ENCODE measurements at regions not wholly inside any gene's neighbourhood (a gene's known extent, or its start where the extent isn't known, plus 50 kb on each side); places are given as distances from the start of the nearest gene placed in this dataset.

GRCh38 chr4:1499465-1499864 lies 93.2 kb upstream of the NKX1-1 start:
- FAIRE-seq = no peak

GRCh38 chr4:1497189-1497801 lies 91.1 kb upstream of the NKX1-1 start:
- no peak for DNase-seq (ENCODE audit: low spot score)
- FAIRE-seq = no peak

More at GRCh38 chr4:1499465-1499864, 93.2 kb upstream of the NKX1-1 start:
- DNase-seq (ENCODE audit: low spot score) = no peak

GRCh38 chr4:1496116-1496642 lies 89.9 kb upstream of the NKX1-1 start:
- FAIRE-seq (no peak), DNase-seq (ENCODE audit: low spot score) (no peak)

- DNase-seq (ENCODE audit: low spot score) (no peak), FAIRE-seq (no peak)
Measured at GRCh38 chr4:1495416-1496115, 89.3 kb upstream of the NKX1-1 start.

- DNase-seq (ENCODE audit: low spot score) = no peak
- no peak for FAIRE-seq
Measured at GRCh38 chr4:1494416-1495315, 88.4 kb upstream of the NKX1-1 start.

- FAIRE-seq (no peak), DNase-seq (ENCODE audit: low spot score) (no peak)
Measured at GRCh38 chr4:1493540-1494287, 87.5 kb upstream of the NKX1-1 start.

GRCh38 chr4:1492651-1493539 lies 86.7 kb upstream of the NKX1-1 start:
- FAIRE-seq (no peak), DNase-seq (ENCODE audit: low spot score) (no peak)

- FAIRE-seq = no peak
- no peak for DNase-seq (ENCODE audit: low spot score)
Measured at GRCh38 chr4:1492142-1492457, 85.9 kb upstream of the NKX1-1 start.

- DNase-seq (ENCODE audit: low spot score) = no peak
- FAIRE-seq = no peak
Measured at GRCh38 chr4:1491328-1492141, 85.3 kb upstream of the NKX1-1 start.

- FAIRE-seq (no peak), DNase-seq (ENCODE audit: low spot score) (no peak)
Measured at GRCh38 chr4:1490654-1491327, 84.5 kb upstream of the NKX1-1 start.

GRCh38 chr4:1490011-1490653 lies 83.9 kb upstream of the NKX1-1 start:
- FAIRE-seq (no peak), DNase-seq (ENCODE audit: low spot score) (no peak)

- FAIRE-seq = no peak
Measured at GRCh38 chr4:1489639-1489995, 83.4 kb upstream of the NKX1-1 start.

GRCh38 chr4:1488831-1489638 lies 82.8 kb upstream of the NKX1-1 start:
- FAIRE-seq (no peak), DNase-seq (ENCODE audit: low spot score) (no peak)

More at GRCh38 chr4:1489639-1489995, 83.4 kb upstream of the NKX1-1 start:
- DNase-seq (ENCODE audit: low spot score) = no peak

GRCh38 chr4:1488357-1488756 lies 82.1 kb upstream of the NKX1-1 start:
- DNase-seq (ENCODE audit: low spot score) (no peak), FAIRE-seq (no peak)

- no peak for DNase-seq (ENCODE audit: low spot score)
- FAIRE-seq = no peak
Measured at GRCh38 chr4:1487761-1488160, 81.5 kb upstream of the NKX1-1 start.

GRCh38 chr4:1487106-1487505 lies 80.9 kb upstream of the NKX1-1 start:
- no peak for FAIRE-seq
- no peak for DNase-seq (ENCODE audit: low spot score)

GRCh38 chr4:1485280-1485679 lies 79.0 kb upstream of the NKX1-1 start:
- no peak for FAIRE-seq
- no peak for DNase-seq (ENCODE audit: low spot score)

- FAIRE-seq = no peak
- DNase-seq (ENCODE audit: low spot score) = no peak
Measured at GRCh38 chr4:1480720-1481119, 74.5 kb upstream of the NKX1-1 start.

Measured in urothelium cell line (cell line).